Smooth muscle cell (in vitro differentiated cells): ENCODE measurements at regions not wholly inside any gene's neighbourhood (a gene's known extent, or its start where the extent isn't known, plus 50 kb on each side); places are given as distances from the start of the nearest gene placed in this dataset.

Source experiments
- DNase-seq: peaks from one replicate; lab custom pipeline; 2025; ENCODE audit not compliant: unreplicated experiment; lab: John Stamatoyannopoulos, UW
- H2AFZ ChIP-seq: fragments of 200-600 bp; sonication (generic); 2 replicates; pipeline ENCODE4 v1.6.0; 2016; ENCODE audit warnings: antibody characterized with exemption, low read depth, mild to moderate bottlenecking
- H3F3A ChIP-seq: fragments of 200-600 bp; sonication (generic); 2 replicates; pipeline ENCODE4 v1.6.0; 2017; ENCODE audit warnings: antibody characterized with exemption, low read depth
- H3K27ac ChIP-seq: fragments of 200-600 bp; sonication (generic); 2 replicates; pipeline ENCODE4 v1.5.1; 2016; ENCODE audit warnings: low read depth, mild to moderate bottlenecking
- H3K27me3 ChIP-seq: fragments of 200-600 bp; sonication (generic); 2 replicates; pipeline ENCODE4 v1.6.1; 2016; ENCODE audit warnings: low read depth, mild to moderate bottlenecking
- H3K36me3 ChIP-seq: fragments of 200-600 bp; sonication (generic); 2 replicates; pipeline ENCODE4 v1.5.1; 2016; ENCODE audit warnings: low read depth
- H3K4me1 ChIP-seq: fragments of 200-600 bp; sonication (generic); 2 replicates; pipeline ENCODE4 v1.5.1; 2016; ENCODE audit warnings: low read depth
- H3K4me2 ChIP-seq: fragments of 200-600 bp; sonication (generic); 2 replicates; pipeline ENCODE4 v1.6.0; 2016; ENCODE audit warnings: mild to moderate bottlenecking
- H3K4me3 ChIP-seq: fragments of 200-600 bp; sonication (generic); 2 replicates; pipeline ENCODE4 v1.5.1; 2016; ENCODE audit warnings: mild to moderate bottlenecking
- H3K79me2 ChIP-seq: fragments of 200-600 bp; sonication (generic); 2 replicates; pipeline ENCODE4 v1.6.0; 2016; ENCODE audit warnings: low read depth, mild to moderate bottlenecking
- H3K9ac ChIP-seq: fragments of 200-600 bp; sonication (generic); 2 replicates; pipeline ENCODE4 v1.6.0; 2016; ENCODE audit warnings: low read depth
- H3K9me3 ChIP-seq: fragments of 200-600 bp; sonication (generic); replicated peaks from 2 replicates; pipeline ENCODE4 v1.5.1; 2016; ENCODE audit warnings: low read depth
- H4K20me1 ChIP-seq: fragments of 200-600 bp; sonication (generic); 2 replicates; pipeline ENCODE4 v1.6.0; 2016; ENCODE audit warnings: low read depth
- WGBS: methylation state at CpG from one replicate; pipeline ENCODE4 v1.1.7; 2016; ENCODE audit warnings: low lambda C conversion rate; 5-methylcytosine and 5-hydroxymethylcytosine counted together
- TF ChIP-seq, protein P1 (sequence below): fragments of 200-600 bp; sonication (generic); IDR thresholded peaks from 2 replicates; pipeline ENCODE4 v1.5.1; 2017; ENCODE audit warnings: borderline replicate concordance, mild to moderate bottlenecking, antibody characterized with exemption; ENCODE audit not compliant: insufficient read depth, poor library complexity, severe bottlenecking

DNA sequence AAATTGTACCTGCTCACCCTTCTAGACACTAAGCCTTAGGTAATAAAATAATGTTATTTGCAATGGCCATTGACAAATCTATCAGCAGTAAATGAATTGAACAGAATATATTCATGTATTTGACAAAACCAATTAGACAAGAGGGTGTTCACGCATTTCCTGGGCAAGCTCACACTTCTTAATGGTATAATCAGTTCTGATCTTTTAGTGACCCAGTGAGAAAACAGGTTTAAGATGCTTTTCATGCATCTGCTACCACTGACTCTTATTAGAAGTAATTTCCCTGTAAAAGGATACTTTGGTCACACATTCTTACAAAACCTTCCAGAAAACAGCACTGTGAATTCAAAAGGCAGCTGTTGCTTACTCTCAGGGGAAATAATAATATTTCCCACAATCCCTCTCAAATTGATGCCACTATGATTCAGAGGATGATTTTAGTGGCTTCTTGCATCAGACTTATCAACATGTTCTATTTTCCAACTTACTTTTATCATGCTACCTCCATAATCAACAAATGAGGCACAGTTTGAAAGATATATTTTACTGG is 313.9 kb upstream of the NWD2 start:
- no peaks in the 10 kb centered on the region for H3F3A ChIP-seq

DNA sequence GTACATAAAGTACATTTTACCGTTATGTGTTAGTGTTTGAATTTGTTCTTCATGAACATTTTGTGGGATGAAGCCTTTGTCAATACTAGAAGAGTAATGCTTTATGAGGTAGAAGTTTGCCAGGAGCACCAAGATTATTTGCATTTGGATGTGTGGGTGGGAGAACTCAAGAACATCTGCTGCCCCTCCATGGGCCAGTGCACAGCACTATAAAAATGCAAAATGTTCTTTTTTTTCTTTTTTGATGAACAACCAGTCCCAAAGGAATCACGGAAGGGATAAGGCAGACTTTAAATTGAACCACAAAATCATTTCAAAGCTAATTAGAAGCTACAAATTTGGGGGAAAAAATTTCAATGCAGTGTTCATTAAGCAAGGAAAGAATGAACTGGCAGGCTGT is 300.3 kb upstream of the NWD2 start:
- WGBS, result 98% methylated on average over 2 of the region's 2 CpGs

More for the DNA sequence above, 313.9 kb upstream of the NWD2 start:
- Histone ChIP-seq H4K20me1 (no peaks in the 10 kb centered on the region), H3K4me1 (no peaks in the 10 kb centered on the region), H3K27me3 (no peaks in the 10 kb centered on the region), H3K4me3 (no peak overlapping the region), H3K27ac (no peak overlapping the region), H3K4me2 (no peak overlapping the region), H2AFZ (no peak overlapping the region), H3K36me3 (no peaks in the 10 kb centered on the region), H3K79me2 (no peaks in the 10 kb centered on the region), H3K9me3 (no peaks in the 10 kb centered on the region), H3K9ac (no peak overlapping the region)
- no peak for DNase-seq
- 88% methylated on average over 1 of the region's 1 CpG for WGBS
- TF ChIP-seq, protein P1, sequence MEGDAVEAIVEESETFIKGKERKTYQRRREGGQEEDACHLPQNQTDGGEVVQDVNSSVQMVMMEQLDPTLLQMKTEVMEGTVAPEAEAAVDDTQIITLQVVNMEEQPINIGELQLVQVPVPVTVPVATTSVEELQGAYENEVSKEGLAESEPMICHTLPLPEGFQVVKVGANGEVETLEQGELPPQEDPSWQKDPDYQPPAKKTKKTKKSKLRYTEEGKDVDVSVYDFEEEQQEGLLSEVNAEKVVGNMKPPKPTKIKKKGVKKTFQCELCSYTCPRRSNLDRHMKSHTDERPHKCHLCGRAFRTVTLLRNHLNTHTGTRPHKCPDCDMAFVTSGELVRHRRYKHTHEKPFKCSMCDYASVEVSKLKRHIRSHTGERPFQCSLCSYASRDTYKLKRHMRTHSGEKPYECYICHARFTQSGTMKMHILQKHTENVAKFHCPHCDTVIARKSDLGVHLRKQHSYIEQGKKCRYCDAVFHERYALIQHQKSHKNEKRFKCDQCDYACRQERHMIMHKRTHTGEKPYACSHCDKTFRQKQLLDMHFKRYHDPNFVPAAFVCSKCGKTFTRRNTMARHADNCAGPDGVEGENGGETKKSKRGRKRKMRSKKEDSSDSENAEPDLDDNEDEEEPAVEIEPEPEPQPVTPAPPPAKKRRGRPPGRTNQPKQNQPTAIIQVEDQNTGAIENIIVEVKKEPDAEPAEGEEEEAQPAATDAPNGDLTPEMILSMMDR, result no peak

DNA sequence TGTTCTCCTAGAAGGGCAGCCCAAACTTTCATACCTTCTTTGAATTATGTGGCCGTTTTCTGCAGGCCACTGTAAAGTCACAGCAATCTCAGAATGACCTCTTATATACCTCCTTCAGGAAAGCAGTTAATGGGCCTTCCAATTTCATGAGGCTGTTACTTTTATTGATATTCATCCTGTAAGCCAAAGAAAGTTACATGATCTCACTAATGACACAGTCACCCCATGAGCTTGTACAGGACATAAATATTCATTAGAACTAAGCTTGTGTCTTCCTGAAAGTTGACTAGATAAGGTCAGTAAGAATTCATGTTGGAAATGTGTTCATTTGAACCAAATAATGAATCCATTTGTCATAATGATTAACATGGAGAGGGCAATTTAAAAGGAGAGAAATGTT is 283.1 kb upstream of the NWD2 start:
- H4K20me1 ChIP-seq, result no peaks in the 10 kb centered on the region
- H3K4me2 ChIP-seq, result no peak overlapping the region
- no peak for DNase-seq
- 75% methylated on average over 1 of the region's 1 CpG for WGBS
- H3K36me3 ChIP-seq, result no peaks in the 10 kb centered on the region
- H3K27me3 ChIP-seq, result no peaks in the 10 kb centered on the region
- H3F3A ChIP-seq, result no peaks in the 10 kb centered on the region
- H3K4me3 ChIP-seq, result no peak overlapping the region
- no peaks in the 10 kb centered on the region for H3K4me1 ChIP-seq
- TF ChIP-seq, protein P1, result no peak
- H3K9ac ChIP-seq, result no peak overlapping the region
- no peak overlapping the region for H2AFZ ChIP-seq
- H3K27ac ChIP-seq, result no peak overlapping the region
- H3K79me2 ChIP-seq, result no peaks in the 10 kb centered on the region
- H3K9me3 ChIP-seq, result no peaks in the 10 kb centered on the region

More for the DNA sequence above, 300.3 kb upstream of the NWD2 start:
- no peak for DNase-seq
- H3K4me2 ChIP-seq, result no peak overlapping the region
- H3K27me3 ChIP-seq, result no peaks in the 10 kb centered on the region
- no peak overlapping the region for H3K9ac ChIP-seq
- H3K4me3 ChIP-seq, result no peak overlapping the region
- H3K36me3 ChIP-seq, result no peaks in the 10 kb centered on the region
- H3K4me1 ChIP-seq, result no peaks in the 10 kb centered on the region
- no peak overlapping the region for H3K27ac ChIP-seq
- no peaks in the 10 kb centered on the region for H3K79me2 ChIP-seq
- TF ChIP-seq, protein P1, result no peak
- H4K20me1 ChIP-seq, result no peaks in the 10 kb centered on the region
- no peaks in the 10 kb centered on the region for H3K9me3 ChIP-seq
- H2AFZ ChIP-seq, result no peak overlapping the region
- no peaks in the 10 kb centered on the region for H3F3A ChIP-seq

DNA sequence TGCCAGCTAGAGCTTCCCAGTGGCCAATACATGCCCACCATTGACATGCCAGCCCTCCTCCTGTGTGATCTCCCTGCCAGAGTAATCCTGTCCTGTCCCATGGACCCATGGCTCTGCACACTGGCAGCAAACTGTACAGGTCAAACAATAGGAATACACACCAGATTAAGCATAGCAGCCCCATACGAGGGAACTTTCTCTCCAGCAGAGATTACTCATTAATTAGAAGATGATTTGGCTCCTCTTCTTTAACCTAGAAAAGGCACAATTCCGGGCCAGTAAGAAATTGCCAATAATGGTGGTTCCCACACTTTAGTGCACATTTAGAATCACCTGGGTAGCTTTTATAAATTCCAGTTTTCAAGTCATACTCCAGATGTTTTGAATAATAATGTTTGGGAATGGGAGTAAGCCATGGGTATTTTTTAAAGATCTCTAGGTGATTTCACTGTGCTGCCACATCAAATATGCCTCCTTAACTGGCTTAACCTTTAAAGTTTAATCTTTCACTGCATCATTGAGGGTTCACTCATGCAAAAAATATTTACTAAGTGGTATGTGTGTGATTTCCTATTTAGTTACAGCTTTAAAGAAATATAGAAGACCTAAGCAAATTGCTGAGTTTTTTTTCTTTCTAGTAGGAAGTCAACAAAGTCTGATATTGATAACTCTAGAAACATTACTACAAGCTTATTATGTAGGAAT is 277.6 kb upstream of the NWD2 start:
- no peak for DNase-seq
- Histone ChIP-seq H3K4me3 (no peak overlapping the region), H3K9me3 (no peaks in the 10 kb centered on the region), H4K20me1 (no peaks in the 10 kb centered on the region), H3K79me2 (no peaks in the 10 kb centered on the region), H3F3A (no peaks in the 10 kb centered on the region), H3K36me3 (no peaks in the 10 kb centered on the region), H3K27me3 (no peaks in the 10 kb centered on the region), H3K4me1 (no peaks in the 10 kb centered on the region), H3K27ac (no peak overlapping the region), H3K4me2 (no peak overlapping the region), H2AFZ (no peak overlapping the region), H3K9ac (no peak overlapping the region)
- TF ChIP-seq, protein P1, result no peak
- WGBS, result 85% methylated on average over 2 of the region's 2 CpGs
